ENCODE measurements at regions not wholly inside any gene's neighbourhood (a gene's known extent, or its start where the extent isn't known, plus 50 kb on each side); places are given as distances from the start of the nearest gene placed in this dataset.

DNA sequence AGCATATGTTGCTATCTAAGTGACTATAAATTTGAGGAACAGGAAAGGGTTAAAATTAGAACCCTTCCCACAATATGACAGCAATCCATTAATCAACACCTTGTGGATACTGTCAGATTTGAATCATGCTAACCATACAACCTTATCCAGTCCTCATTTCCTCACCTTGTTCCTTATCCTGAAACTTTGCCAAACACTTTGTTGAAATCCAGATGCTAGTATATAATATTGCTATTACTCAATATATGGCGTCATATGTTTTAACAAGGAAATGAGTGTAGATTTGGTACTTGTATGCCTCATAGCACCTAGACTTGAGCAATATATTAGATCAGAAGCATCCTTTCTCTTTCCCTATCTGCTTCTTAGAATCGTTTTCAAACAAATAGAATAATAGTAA lies 66.3 kb upstream of the SLC25A13 start:
- H3K4me3 ChIP-seq (ENCODE audit: low read depth, low read length) = no peak overlapping the region
- in situ Hi-C loops (cut with HindIII; ENCODE audit: low sequenced_read_pairs) = no loop called here
- peak; percentile 26 for DNase-seq (ENCODE audit: low read depth, low spot score)
- TF ChIP-seq, protein P1, sequence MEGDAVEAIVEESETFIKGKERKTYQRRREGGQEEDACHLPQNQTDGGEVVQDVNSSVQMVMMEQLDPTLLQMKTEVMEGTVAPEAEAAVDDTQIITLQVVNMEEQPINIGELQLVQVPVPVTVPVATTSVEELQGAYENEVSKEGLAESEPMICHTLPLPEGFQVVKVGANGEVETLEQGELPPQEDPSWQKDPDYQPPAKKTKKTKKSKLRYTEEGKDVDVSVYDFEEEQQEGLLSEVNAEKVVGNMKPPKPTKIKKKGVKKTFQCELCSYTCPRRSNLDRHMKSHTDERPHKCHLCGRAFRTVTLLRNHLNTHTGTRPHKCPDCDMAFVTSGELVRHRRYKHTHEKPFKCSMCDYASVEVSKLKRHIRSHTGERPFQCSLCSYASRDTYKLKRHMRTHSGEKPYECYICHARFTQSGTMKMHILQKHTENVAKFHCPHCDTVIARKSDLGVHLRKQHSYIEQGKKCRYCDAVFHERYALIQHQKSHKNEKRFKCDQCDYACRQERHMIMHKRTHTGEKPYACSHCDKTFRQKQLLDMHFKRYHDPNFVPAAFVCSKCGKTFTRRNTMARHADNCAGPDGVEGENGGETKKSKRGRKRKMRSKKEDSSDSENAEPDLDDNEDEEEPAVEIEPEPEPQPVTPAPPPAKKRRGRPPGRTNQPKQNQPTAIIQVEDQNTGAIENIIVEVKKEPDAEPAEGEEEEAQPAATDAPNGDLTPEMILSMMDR (IDR thresholded peaks at IDR 0.05; ENCODE audit: low read depth, low read length) = no peak

DNA sequence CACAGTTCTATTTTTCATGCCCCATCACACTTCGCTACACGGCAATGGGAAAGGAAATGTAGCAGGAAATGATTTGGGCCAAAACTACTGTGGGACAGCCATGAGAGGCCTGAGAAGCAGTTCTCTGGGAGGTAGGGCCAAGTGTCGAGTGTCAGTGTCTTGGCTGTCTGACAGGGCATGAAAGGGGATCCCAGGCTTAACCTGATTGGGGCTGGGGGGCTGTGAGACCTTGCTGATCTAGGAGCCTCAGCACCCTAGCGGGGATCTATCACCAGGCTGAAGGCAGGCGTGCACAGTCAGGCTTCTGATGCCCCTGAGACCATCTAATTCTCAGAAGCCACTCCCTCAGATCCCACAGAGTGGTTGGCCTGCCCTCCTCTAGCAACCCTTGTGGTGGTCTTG lies 58.2 kb upstream of the SLC25A13 start:
- H3K4me3 ChIP-seq (ENCODE audit: low read depth, low read length) = no peak overlapping the region
- no peak for DNase-seq (ENCODE audit: low read depth, low spot score)
- TF ChIP-seq, protein P1 (IDR thresholded peaks at IDR 0.05; ENCODE audit: low read depth, low read length) = no peak
- in situ Hi-C loops (cut with HindIII; ENCODE audit: low sequenced_read_pairs) = no loop called here

DNA sequence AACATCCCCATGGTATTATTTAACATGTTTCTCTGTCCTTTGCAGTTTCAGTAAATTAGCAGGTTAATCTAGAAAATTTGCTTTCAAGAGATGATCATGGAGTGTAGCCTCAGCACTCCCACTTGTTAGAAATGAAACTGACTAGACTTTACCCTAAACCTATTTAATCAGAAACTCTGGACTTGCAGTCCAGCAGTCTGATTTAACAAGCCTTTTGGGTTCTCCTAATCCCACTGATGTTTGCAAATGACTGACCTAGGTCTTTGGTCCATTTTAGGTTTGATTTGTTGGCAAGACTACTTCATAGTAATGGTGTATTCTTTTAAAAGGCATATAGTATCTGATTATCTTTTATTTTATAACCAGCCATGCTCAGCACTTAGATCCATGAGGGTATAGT lies 55.5 kb upstream of the SLC25A13 start:
- DNase-seq (ENCODE audit: low read depth, low spot score) = no peak
- in situ Hi-C loops (cut with HindIII; ENCODE audit: low sequenced_read_pairs) = no loop called here
- TF ChIP-seq, protein P1 (IDR thresholded peaks at IDR 0.05; ENCODE audit: low read depth, low read length) = no peak
- no peak overlapping the region for H3K4me3 ChIP-seq (ENCODE audit: low read depth, low read length)
